ENCODE measurements at regions not wholly inside any gene's neighbourhood (a gene's known extent, or its start where the extent isn't known, plus 50 kb on each side); places are given as distances from the start of the nearest gene placed in this dataset.

GRCh38 chr17:62913991-62914570 is 52.0 kb upstream of the TANC2 start:
- TF ChIP-seq CTCF (IDR thresholded peaks at IDR 0.05; ENCODE audit: insufficient read depth, low read depth, low read length, missing control alignments), result no peak
- H3K4me3 ChIP-seq (ENCODE audit: low read length), result no peak overlapping the region
- no peak for DNase-seq (ENCODE audit: low read depth)

- H3K4me3 ChIP-seq (ENCODE audit: low read length), result no peak overlapping the region
- DNase-seq (ENCODE audit: low read depth), result no peak
- no peak for TF ChIP-seq CTCF (IDR thresholded peaks at IDR 0.05; ENCODE audit: insufficient read depth, low read depth, low read length, missing control alignments)
Measured at GRCh38 chr17:62912363-62912762, 53.7 kb upstream of the TANC2 start.

- DNase-seq (ENCODE audit: low read depth), result no peak
- TF ChIP-seq CTCF (IDR thresholded peaks at IDR 0.05; ENCODE audit: insufficient read depth, low read depth, low read length, missing control alignments), result no peak
- H3K4me3 ChIP-seq (ENCODE audit: low read length), result no peak overlapping the region
Measured at GRCh38 chr17:62911114-62911513, 54.9 kb upstream of the TANC2 start.

GRCh38 chr17:62910277-62910676 is 55.8 kb upstream of the TANC2 start:
- H3K4me3 ChIP-seq (ENCODE audit: low read length), result no peak overlapping the region
- no peak for DNase-seq (ENCODE audit: low read depth)
- TF ChIP-seq CTCF (IDR thresholded peaks at IDR 0.05; ENCODE audit: insufficient read depth, low read depth, low read length, missing control alignments), result no peak

- DNase-seq (ENCODE audit: low read depth), result no peak
- no peak overlapping the region for H3K4me3 ChIP-seq (ENCODE audit: low read length)
- no peak for TF ChIP-seq CTCF (IDR thresholded peaks at IDR 0.05; ENCODE audit: insufficient read depth, low read depth, low read length, missing control alignments)
Measured at GRCh38 chr17:62907961-62908360, 58.1 kb upstream of the TANC2 start.

GRCh38 chr17:62906881-62907280 is 59.2 kb upstream of the TANC2 start:
- TF ChIP-seq CTCF (IDR thresholded peaks at IDR 0.05; ENCODE audit: insufficient read depth, low read depth, low read length, missing control alignments), result no peak
- no peak for DNase-seq (ENCODE audit: low read depth)
- no peak overlapping the region for H3K4me3 ChIP-seq (ENCODE audit: low read length)

GRCh38 chr17:62905233-62905632 is 60.8 kb upstream of the TANC2 start:
- no peak for DNase-seq (ENCODE audit: low read depth)
- H3K4me3 ChIP-seq (ENCODE audit: low read length), result no peak overlapping the region

More at GRCh38 chr17:62905233-62905632, 60.8 kb upstream of the TANC2 start:
- TF ChIP-seq CTCF (IDR thresholded peaks at IDR 0.05; ENCODE audit: insufficient read depth, low read depth, low read length, missing control alignments), result no peak

Measured in epithelial cell of esophagus (primary cell).